ENCODE measurements at regions not wholly inside any gene's neighbourhood (a gene's known extent, or its start where the extent isn't known, plus 50 kb on each side); places are given as distances from the start of the nearest gene placed in this dataset.

- DNase-seq (no peak), ATAC-seq (ENCODE audit: low read depth in 2 of 2) (no peak)
- Mint-ChIP-seq H3K27me3 (no peaks in the 10 kb centered on the region), H3K4me1 (no peaks in the 10 kb centered on the region), H3K36me3 (no peaks in the 10 kb centered on the region), H3K4me3 (no peak overlapping the region), H3K27ac (no peak overlapping the region), H3K9me3 (peaks cover 0 to 11% (median 0%) of the 10 kb centered on the region in 7 donors)
- Histone ChIP-seq H3K9me3 (ENCODE audit: control insufficient read depth in 2 of 2, low read length in 2 of 2) (no peaks in the 10 kb centered on the region), H3K27me3 (ENCODE audit: control insufficient read depth, insufficient read depth, low read length) (no peaks in the 10 kb centered on the region), H3K27ac (ENCODE audit: insufficient read depth, low read length, poor library complexity, severe bottlenecking) (no peak overlapping the region), H3K4me3 (ENCODE audit: low read depth, low read length) (no peak overlapping the region), H3K4me1 (ENCODE audit: control insufficient read depth, insufficient read depth, low read length, poor library complexity, severe bottlenecking) (no peaks in the 10 kb centered on the region), H3K36me3 (ENCODE audit: control insufficient read depth, insufficient read depth, low read length) (no peaks in the 10 kb centered on the region)
These were observed 337.3 kb upstream of the DACH1 start for GRCh38 chr13:72204291-72204690.

- no peaks in the 10 kb centered on the region for H3K4me1 ChIP-seq (ENCODE audit: control insufficient read depth, insufficient read depth, low read length, poor library complexity, severe bottlenecking)
- DNase-seq (no peak), ATAC-seq (ENCODE audit: low read depth in 2 of 2) (no peak)
- Mint-ChIP-seq H3K27me3 (no peaks in the 10 kb centered on the region), H3K36me3 (no peaks in the 10 kb centered on the region), H3K9me3 (peaks cover 0 to 9% (median 0%) of the 10 kb centered on the region in 7 donors), H3K27ac (no peak overlapping the region), H3K4me3 (no peak overlapping the region), H3K4me1 (no peaks in the 10 kb centered on the region)
- H3K27ac ChIP-seq (ENCODE audit: insufficient read depth, low read length, poor library complexity, severe bottlenecking): no peak overlapping the region
- H3K27me3 ChIP-seq (ENCODE audit: control insufficient read depth, insufficient read depth, low read length): no peaks in the 10 kb centered on the region
- H3K36me3 ChIP-seq (ENCODE audit: control insufficient read depth, insufficient read depth, low read length): no peaks in the 10 kb centered on the region
- no peak overlapping the region for H3K4me3 ChIP-seq (ENCODE audit: low read depth, low read length)
- no peaks in the 10 kb centered on the region for H3K9me3 ChIP-seq (ENCODE audit: control insufficient read depth in 2 of 2, low read length in 2 of 2)
These were observed 334.7 kb upstream of the DACH1 start for GRCh38 chr13:72201726-72202125.

- H3K36me3 ChIP-seq (ENCODE audit: control insufficient read depth, insufficient read depth, low read length): no peaks in the 10 kb centered on the region
- no peak overlapping the region for H3K4me3 ChIP-seq (ENCODE audit: low read depth, low read length)
- no peaks in the 10 kb centered on the region for H3K9me3 ChIP-seq (ENCODE audit: control insufficient read depth in 2 of 2, low read length in 2 of 2)
- no peaks in the 10 kb centered on the region for H3K27me3 ChIP-seq (ENCODE audit: control insufficient read depth, insufficient read depth, low read length)
- Mint-ChIP-seq H3K4me1 (no peaks in the 10 kb centered on the region), H3K9me3 (peaks cover 0 to 6% (median 0%) of the 10 kb centered on the region in 7 donors), H3K4me3 (no peak overlapping the region), H3K27ac (no peak overlapping the region), H3K27me3 (no peaks in the 10 kb centered on the region), H3K36me3 (no peaks in the 10 kb centered on the region)
- DNase-seq (no peak), ATAC-seq (ENCODE audit: low read depth in 2 of 2) (no peak)
- no peak overlapping the region for H3K27ac ChIP-seq (ENCODE audit: insufficient read depth, low read length, poor library complexity, severe bottlenecking)
- H3K4me1 ChIP-seq (ENCODE audit: control insufficient read depth, insufficient read depth, low read length, poor library complexity, severe bottlenecking): no peaks in the 10 kb centered on the region
These were observed 332.6 kb upstream of the DACH1 start for GRCh38 chr13:72199640-72200039.

- Mint-ChIP-seq H3K4me1 (no peaks in the 10 kb centered on the region), H3K9me3 (peaks cover 0 to 4% (median 0%) of the 10 kb centered on the region in 7 donors), H3K27ac (no peak overlapping the region), H3K4me3 (no peak overlapping the region), H3K27me3 (no peaks in the 10 kb centered on the region), H3K36me3 (no peaks in the 10 kb centered on the region)
- no peaks in the 10 kb centered on the region for H3K36me3 ChIP-seq (ENCODE audit: control insufficient read depth, insufficient read depth, low read length)
- DNase-seq: no peak
- H3K27ac ChIP-seq (ENCODE audit: insufficient read depth, low read length, poor library complexity, severe bottlenecking): no peak overlapping the region
- H3K4me1 ChIP-seq (ENCODE audit: control insufficient read depth, insufficient read depth, low read length, poor library complexity, severe bottlenecking): no peaks in the 10 kb centered on the region
- H3K27me3 ChIP-seq (ENCODE audit: control insufficient read depth, insufficient read depth, low read length): no peaks in the 10 kb centered on the region
- no peak overlapping the region for H3K4me3 ChIP-seq (ENCODE audit: low read depth, low read length)
- no peak for ATAC-seq (ENCODE audit: low read depth in 2 of 2)
- H3K9me3 ChIP-seq (ENCODE audit: control insufficient read depth in 2 of 2, low read length in 2 of 2): no peaks in the 10 kb centered on the region
These were observed 332.1 kb upstream of the DACH1 start for GRCh38 chr13:72198967-72199560.

- Histone ChIP-seq H3K4me1 (ENCODE audit: control insufficient read depth, insufficient read depth, low read length, poor library complexity, severe bottlenecking) (no peaks in the 10 kb centered on the region), H3K36me3 (ENCODE audit: control insufficient read depth, insufficient read depth, low read length) (no peaks in the 10 kb centered on the region), H3K27ac (ENCODE audit: insufficient read depth, low read length, poor library complexity, severe bottlenecking) (no peak overlapping the region), H3K4me3 (ENCODE audit: low read depth, low read length) (no peak overlapping the region), H3K9me3 (ENCODE audit: control insufficient read depth in 2 of 2, low read length in 2 of 2) (no peaks in the 10 kb centered on the region), H3K27me3 (ENCODE audit: control insufficient read depth, insufficient read depth, low read length) (no peaks in the 10 kb centered on the region)
- no peak overlapping the region for H3K4me3 Mint-ChIP-seq
- DNase-seq (no peak), ATAC-seq (ENCODE audit: low read depth in 2 of 2) (no peak)
- no peaks in the 10 kb centered on the region for H3K4me1 Mint-ChIP-seq
- H3K27ac Mint-ChIP-seq: no peak overlapping the region
- H3K27me3 Mint-ChIP-seq: no peaks in the 10 kb centered on the region
- no peaks in the 10 kb centered on the region for H3K36me3 Mint-ChIP-seq
- H3K9me3 Mint-ChIP-seq: peaks cover 0 to 5% (median 0%) of the 10 kb centered on the region in 7 donors
These were observed 331.0 kb upstream of the DACH1 start for GRCh38 chr13:72198042-72198441.

GRCh38 chr13:72195044-72195704 lies 328.2 kb upstream of the DACH1 start:
- Mint-ChIP-seq H3K27ac (no peak overlapping the region), H3K27me3 (no peaks in the 10 kb centered on the region), H3K4me3 (no peak overlapping the region), H3K9me3 (peaks cover 0 to 10% (median 4%) of the 10 kb centered on the region in 7 donors), H3K4me1 (no peaks in the 10 kb centered on the region), H3K36me3 (no peaks in the 10 kb centered on the region)
- Histone ChIP-seq H3K27ac (ENCODE audit: insufficient read depth, low read length, poor library complexity, severe bottlenecking) (no peak overlapping the region), H3K4me3 (ENCODE audit: low read depth, low read length) (no peak overlapping the region), H3K27me3 (ENCODE audit: control insufficient read depth, insufficient read depth, low read length) (no peaks in the 10 kb centered on the region), H3K36me3 (ENCODE audit: control insufficient read depth, insufficient read depth, low read length) (no peaks in the 10 kb centered on the region), H3K9me3 (ENCODE audit: control insufficient read depth in 2 of 2, low read length in 2 of 2) (no peaks in the 10 kb centered on the region), H3K4me1 (ENCODE audit: control insufficient read depth, insufficient read depth, low read length, poor library complexity, severe bottlenecking) (no peaks in the 10 kb centered on the region)
- ATAC-seq (ENCODE audit: low read depth in 2 of 2) (no peak), DNase-seq (no peak)

GRCh38 chr13:72194523-72194922 lies 327.5 kb upstream of the DACH1 start:
- no peaks in the 10 kb centered on the region for H3K4me1 Mint-ChIP-seq
- Histone ChIP-seq H3K36me3 (ENCODE audit: control insufficient read depth, insufficient read depth, low read length) (no peaks in the 10 kb centered on the region), H3K4me3 (ENCODE audit: low read depth, low read length) (no peak overlapping the region), H3K27ac (ENCODE audit: insufficient read depth, low read length, poor library complexity, severe bottlenecking) (no peak overlapping the region), H3K27me3 (ENCODE audit: control insufficient read depth, insufficient read depth, low read length) (no peaks in the 10 kb centered on the region), H3K4me1 (ENCODE audit: control insufficient read depth, insufficient read depth, low read length, poor library complexity, severe bottlenecking) (no peaks in the 10 kb centered on the region), H3K9me3 (ENCODE audit: control insufficient read depth in 2 of 2, low read length in 2 of 2) (no peaks in the 10 kb centered on the region)
- H3K36me3 Mint-ChIP-seq: no peaks in the 10 kb centered on the region
- peaks cover 0 to 10% (median 2%) of the 10 kb centered on the region in 7 donors for H3K9me3 Mint-ChIP-seq
- DNase-seq (no peak), ATAC-seq (ENCODE audit: low read depth in 2 of 2) (no peak)
- no peaks in the 10 kb centered on the region for H3K27me3 Mint-ChIP-seq
- no peak overlapping the region for H3K27ac Mint-ChIP-seq
- H3K4me3 Mint-ChIP-seq: no peak overlapping the region
